Nephron (organoid): ENCODE measurements at regions not wholly inside any gene's neighbourhood (a gene's known extent, or its start where the extent isn't known, plus 50 kb on each side); places are given as distances from the start of the nearest gene placed in this dataset.

Experiments
- H3K27ac Mint-ChIP-seq, 3 experiments: 2 replicates each; pipeline ENCODE4 v1.8.0; 2020; ENCODE audit warnings: mixed read lengths in 3 of 3, mild to moderate bottlenecking in 2 of 3, moderate library complexity in 1 of 3
- H3K27me3 Mint-ChIP-seq: 2 replicates; pipeline ENCODE4 v1.8.0; 2021; ENCODE audit warnings: low read depth, mild to moderate bottlenecking, moderate library complexity, mixed read lengths
- H3K36me3 Mint-ChIP-seq: 2 replicates; pipeline ENCODE4 v1.8.0; 2020; ENCODE audit warnings: low read depth, mixed read lengths
- H3K4me1 Mint-ChIP-seq: 2 replicates; pipeline ENCODE4 v1.8.0; 2020; ENCODE audit warnings: mixed read lengths
- H3K4me3 Mint-ChIP-seq, 3 experiments: 2 replicates each; pipeline ENCODE4 v1.8.0; 2020; ENCODE audit warnings: mild to moderate bottlenecking in 3 of 3, mixed read lengths in 3 of 3, moderate library complexity in 2 of 3
- H3K9me3 Mint-ChIP-seq: 2 replicates; pipeline ENCODE4 v1.8.0; 2020; ENCODE audit warnings: mixed read lengths
- CTCF ChIP-seq, 3 experiments: fragments of 200-600 bp; sonication (generic); IDR thresholded peaks; one replicate each; pipeline ENCODE4 v1.5.0; 2021; ENCODE audit warnings: antibody characterized with exemption in 3 of 3; ENCODE audit not compliant: unreplicated experiment in 3 of 3

GRCh38 chr2:208879666-208880065 lies 473.1 kb downstream of the PTH2R start:
- H3K4me1 Mint-ChIP-seq: no peaks in the 10 kb centered on the region
- peaks cover 5% of the 10 kb centered on the region for H3K9me3 Mint-ChIP-seq
- TF ChIP-seq CTCF (IDR thresholded peaks at IDR 0.05; ENCODE audit: unreplicated experiment in 3 of 3): no peak
- no peaks in the 10 kb centered on the region for H3K36me3 Mint-ChIP-seq
- H3K4me3 Mint-ChIP-seq: no peak overlapping the region
- no peaks in the 10 kb centered on the region for H3K27me3 Mint-ChIP-seq
- H3K27ac Mint-ChIP-seq: no peak overlapping the region

GRCh38 chr2:208880171-208880570 lies 473.6 kb downstream of the PTH2R start:
- H3K9me3 Mint-ChIP-seq: peaks cover 5% of the 10 kb centered on the region
- no peaks in the 10 kb centered on the region for H3K27me3 Mint-ChIP-seq
- H3K4me3 Mint-ChIP-seq: no peak overlapping the region
- no peaks in the 10 kb centered on the region for H3K4me1 Mint-ChIP-seq
- H3K27ac Mint-ChIP-seq: no peak overlapping the region
- no peaks in the 10 kb centered on the region for H3K36me3 Mint-ChIP-seq
- no peak for TF ChIP-seq CTCF (IDR thresholded peaks at IDR 0.05; ENCODE audit: unreplicated experiment in 3 of 3)

GRCh38 chr2:208890486-208890885 lies 483.9 kb downstream of the PTH2R start:
- Mint-ChIP-seq H3K4me3 (no peak overlapping the region), H3K36me3 (no peaks in the 10 kb centered on the region), H3K27me3 (no peaks in the 10 kb centered on the region), H3K9me3 (peaks cover 12% of the 10 kb centered on the region), H3K27ac (no peak overlapping the region), H3K4me1 (no peaks in the 10 kb centered on the region)
- no peak for TF ChIP-seq CTCF (IDR thresholded peaks at IDR 0.05; ENCODE audit: unreplicated experiment in 3 of 3)

GRCh38 chr2:208892203-208892602 lies 485.6 kb downstream of the PTH2R start:
- Mint-ChIP-seq H3K36me3 (no peaks in the 10 kb centered on the region), H3K27ac (no peak overlapping the region), H3K4me3 (no peak overlapping the region), H3K4me1 (no peaks in the 10 kb centered on the region), H3K27me3 (no peaks in the 10 kb centered on the region), H3K9me3 (peaks cover 13% of the 10 kb centered on the region)
- TF ChIP-seq CTCF (IDR thresholded peaks at IDR 0.05; ENCODE audit: unreplicated experiment in 3 of 3): no peak

- Mint-ChIP-seq H3K4me1 (no peaks in the 10 kb centered on the region), H3K36me3 (no peaks in the 10 kb centered on the region), H3K9me3 (peaks cover 4% of the 10 kb centered on the region), H3K27ac (no peak overlapping the region), H3K27me3 (no peaks in the 10 kb centered on the region), H3K4me3 (no peak overlapping the region)
- TF ChIP-seq CTCF (IDR thresholded peaks at IDR 0.05; ENCODE audit: unreplicated experiment in 3 of 3): no peak
These were observed 499.7 kb downstream of the PTH2R start for GRCh38 chr2:208906330-208906729.

GRCh38 chr2:208915401-208915800 lies 508.4 kb upstream of the MAP2 start:
- no peak overlapping the region for H3K4me3 Mint-ChIP-seq
- no peak for TF ChIP-seq CTCF (IDR thresholded peaks at IDR 0.05; ENCODE audit: unreplicated experiment in 3 of 3)

More at GRCh38 chr2:208915401-208915800, 508.4 kb upstream of the MAP2 start:
- no peaks in the 10 kb centered on the region for H3K27me3 Mint-ChIP-seq
- no peak overlapping the region for H3K27ac Mint-ChIP-seq
- no peaks in the 10 kb centered on the region for H3K4me1 Mint-ChIP-seq
- no peaks in the 10 kb centered on the region for H3K9me3 Mint-ChIP-seq
- no peaks in the 10 kb centered on the region for H3K36me3 Mint-ChIP-seq
